HT1080 (cell line): ENCODE measurements at regions not wholly inside any gene's neighbourhood (a gene's known extent, or its start where the extent isn't known, plus 50 kb on each side); places are given as distances from the start of the nearest gene placed in this dataset.

ENCODE experiments used
- DNase-seq: peaks from one replicate; pipeline ENCODE4 v3.0.0-alpha.2; 2015; ENCODE audit warnings: low read depth

- DNase-seq = no peak
Observed at GRCh38 chr15:93214106-93214505, 125.1 kb upstream of the RGMA start.

- DNase-seq = no peak
Observed at GRCh38 chr15:93213281-93213680, 124.3 kb upstream of the RGMA start.

GRCh38 chr15:93212578-93212977, 123.6 kb upstream of the RGMA start:
- DNase-seq = no peak

- peak; percentile 56 for DNase-seq
Observed at GRCh38 chr15:93210995-93211394, 122.0 kb upstream of the RGMA start.

- no peak for DNase-seq
Observed at GRCh38 chr15:93209690-93210445, 120.9 kb upstream of the RGMA start.

GRCh38 chr15:93206893-93207292, 117.9 kb upstream of the RGMA start:
- DNase-seq = no peak

- DNase-seq = no peak
Observed at GRCh38 chr15:93205413-93205812, 116.4 kb upstream of the RGMA start.

GRCh38 chr15:93203036-93203435, 114.0 kb upstream of the RGMA start:
- no peak for DNase-seq

GRCh38 chr15:93202405-93202804, 113.4 kb upstream of the RGMA start:
- no peak for DNase-seq

GRCh38 chr15:93201940-93202339, 112.9 kb upstream of the RGMA start:
- no peak for DNase-seq

- no peak for DNase-seq
Observed at GRCh38 chr15:93200837-93201226, 111.8 kb upstream of the RGMA start.

- DNase-seq = no peak
Observed at GRCh38 chr15:93200081-93200836, 111.2 kb upstream of the RGMA start.

- DNase-seq = no peak
Observed at GRCh38 chr15:93196135-93196670, 107.2 kb upstream of the RGMA start.

- DNase-seq = no peak
Observed at GRCh38 chr15:93195109-93195508, 106.1 kb upstream of the RGMA start.

GRCh38 chr15:93190238-93190637, 101.2 kb upstream of the RGMA start:
- DNase-seq = no peak

GRCh38 chr15:93189561-93189960, 100.5 kb upstream of the RGMA start:
- no peak for DNase-seq

GRCh38 chr15:93188236-93188635, 99.2 kb upstream of the RGMA start:
- DNase-seq = no peak

- DNase-seq = no peak
Observed at GRCh38 chr15:93185796-93186195, 96.8 kb upstream of the RGMA start.

- no peak for DNase-seq
Observed at GRCh38 chr15:93182703-93183205, 93.7 kb upstream of the RGMA start.

GRCh38 chr15:93180656-93181055, 91.6 kb upstream of the RGMA start:
- no peak for DNase-seq

GRCh38 chr15:93180128-93180527, 91.1 kb upstream of the RGMA start:
- DNase-seq = no peak

- DNase-seq = no peak
Observed at GRCh38 chr15:93179700-93180102, 90.7 kb upstream of the RGMA start.
